Activated gamma-delta T cell treated with anti-CD3 and anti-CD28 coated beads, Interleukin-2, amount 50 U/mL, for 16 hours (primary cell): ENCODE measurements at regions not wholly inside any gene's neighbourhood (a gene's known extent, or its start where the extent isn't known, plus 50 kb on each side); places are given as distances from the start of the nearest gene placed in this dataset.

Source experiments
- DNase-seq: peaks from one replicate; pipeline ENCODE4 v3.0.0-alpha.2; 2020; ENCODE audit warnings: low read depth

DNA sequence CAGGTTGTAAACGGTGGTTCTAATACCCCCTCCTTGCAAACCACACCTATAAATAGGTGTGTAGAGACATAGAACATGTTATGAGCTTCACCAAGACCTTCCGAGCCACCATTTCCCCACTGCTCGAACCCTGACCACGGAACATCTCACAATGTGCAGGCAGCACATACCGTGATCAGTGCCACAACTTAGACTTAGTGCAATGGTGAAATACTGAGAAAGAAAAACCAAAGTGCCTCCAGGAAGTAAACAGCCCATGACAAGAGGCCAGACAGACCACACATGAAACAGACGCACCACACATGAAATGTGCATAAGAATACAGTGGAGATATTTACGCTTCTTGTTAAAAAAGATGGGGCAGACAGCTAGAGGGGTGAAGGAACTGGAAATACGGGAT lies 166.9 kb upstream of the CCND2 start:
- no peak for DNase-seq

GRCh38 chr12:4104722-4105244 lies 168.8 kb upstream of the CCND2 start:
- no peak for DNase-seq

- DNase-seq = no peak
Measured at GRCh38 chr12:4099276-4099675, 174.3 kb upstream of the CCND2 start.

GRCh38 chr12:4091016-4091743 lies 182.4 kb upstream of the CCND2 start:
- DNase-seq = no peak

- DNase-seq = no peak
Measured at GRCh38 chr12:4089956-4090355, 183.6 kb upstream of the CCND2 start.

- no peak for DNase-seq
Measured at GRCh38 chr12:4089121-4089606, 184.4 kb upstream of the CCND2 start.

- DNase-seq = no peak
Measured at GRCh38 chr12:4088451-4088850, 185.1 kb upstream of the CCND2 start.

DNA sequence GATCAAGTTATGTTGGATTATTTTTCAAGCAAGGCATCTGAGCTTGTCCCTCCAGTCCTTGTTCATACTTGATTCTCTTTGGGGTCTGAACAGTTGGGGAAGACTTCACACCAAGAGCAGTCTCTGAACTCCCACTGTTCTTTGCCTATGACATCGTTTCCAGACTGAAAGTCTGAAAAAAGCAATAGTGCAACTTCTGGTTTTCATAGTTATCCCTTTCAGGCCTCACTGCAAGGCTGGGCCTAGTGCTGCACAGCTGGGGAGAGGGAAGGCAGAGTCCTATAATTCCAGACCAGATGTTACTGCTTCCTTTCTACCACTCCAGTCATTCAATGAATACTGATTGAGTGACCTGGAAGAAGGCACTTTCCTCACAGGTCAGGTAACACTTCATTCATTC lies 187.1 kb upstream of the CCND2 start:
- DNase-seq = no peak

DNA sequence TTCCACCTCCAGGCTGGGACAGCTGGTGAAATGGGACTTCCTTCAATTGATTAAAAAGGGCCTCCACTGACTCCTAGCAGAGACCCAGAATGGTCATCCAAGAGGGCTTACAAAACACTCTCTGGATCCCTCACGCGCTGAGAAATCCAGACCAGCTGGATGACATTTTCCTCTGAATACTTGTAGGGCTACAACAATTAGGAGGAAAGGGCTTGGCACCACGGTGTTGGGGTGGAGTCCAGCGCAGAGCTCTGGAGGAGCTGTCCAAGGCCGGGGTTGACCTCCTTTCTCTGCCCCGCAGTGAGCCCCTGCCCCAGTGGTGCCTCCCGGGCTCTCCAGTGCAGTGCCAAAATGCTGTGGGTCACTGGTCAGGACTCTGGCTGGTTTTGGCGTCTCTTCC lies 189.0 kb upstream of the CCND2 start:
- no peak for DNase-seq

GRCh38 chr12:4082809-4083403 lies 190.7 kb upstream of the CCND2 start:
- no peak for DNase-seq

- no peak for DNase-seq
Measured at GRCh38 chr12:4080213-4080612, 193.3 kb upstream of the CCND2 start.

GRCh38 chr12:4074129-4074528 lies 199.4 kb upstream of the CCND2 start:
- no peak for DNase-seq

GRCh38 chr12:4069670-4070010 lies 196.4 kb upstream of the PARP11 start:
- DNase-seq = no peak

DNA sequence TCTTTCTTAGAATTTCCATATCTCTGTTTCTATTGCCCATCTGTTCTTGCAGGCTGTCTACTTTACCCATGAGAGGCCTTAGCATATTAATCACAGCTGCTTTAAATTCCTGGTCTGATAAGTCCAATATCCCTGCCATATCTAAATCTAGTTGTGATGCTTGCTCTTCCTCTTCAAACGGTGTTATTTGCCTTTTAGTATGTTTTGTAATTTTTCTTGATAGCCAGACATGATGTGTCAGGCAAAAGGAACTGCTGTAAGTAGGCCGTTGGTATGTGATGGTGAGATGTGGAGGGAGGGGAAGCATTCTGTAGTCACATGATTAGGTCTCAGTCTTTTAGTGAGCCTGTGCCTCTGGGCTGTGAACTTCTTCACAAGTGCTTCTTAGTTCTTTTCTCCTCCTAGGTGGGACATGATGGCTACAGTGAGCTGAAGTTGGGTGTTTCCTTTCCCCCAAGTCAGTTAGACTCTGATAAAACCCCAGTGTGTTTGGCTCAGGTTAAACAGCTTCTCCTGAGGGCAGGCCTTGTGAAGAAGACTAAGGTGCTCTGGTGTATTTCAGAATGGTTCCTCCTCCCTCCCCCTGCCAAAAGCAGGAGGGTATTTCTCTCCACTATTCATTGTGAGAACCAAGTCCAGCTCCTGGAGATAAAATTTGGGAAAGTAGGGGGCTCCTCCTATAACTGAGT lies 195.9 kb upstream of the PARP11 start:
- DNase-seq = no peak

DNA sequence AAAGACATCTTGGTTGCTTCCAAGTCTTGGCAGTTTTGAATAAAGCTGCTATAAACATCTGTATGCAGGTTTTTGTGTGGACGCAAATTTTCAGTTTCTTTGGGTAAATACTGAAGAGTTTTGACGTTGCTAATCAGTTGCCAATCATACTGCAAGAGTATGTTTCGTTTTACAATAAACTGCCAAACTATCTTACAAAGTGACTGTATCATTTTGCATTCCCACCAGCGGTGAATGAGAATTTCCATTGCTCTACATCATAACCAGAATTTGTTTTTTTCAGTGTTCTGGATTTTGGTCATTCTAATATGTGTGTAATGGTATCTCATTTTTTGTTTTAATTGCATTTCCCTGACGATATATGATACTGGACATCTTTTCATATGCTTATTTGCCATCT lies 190.8 kb upstream of the PARP11 start:
- no peak for DNase-seq

DNA sequence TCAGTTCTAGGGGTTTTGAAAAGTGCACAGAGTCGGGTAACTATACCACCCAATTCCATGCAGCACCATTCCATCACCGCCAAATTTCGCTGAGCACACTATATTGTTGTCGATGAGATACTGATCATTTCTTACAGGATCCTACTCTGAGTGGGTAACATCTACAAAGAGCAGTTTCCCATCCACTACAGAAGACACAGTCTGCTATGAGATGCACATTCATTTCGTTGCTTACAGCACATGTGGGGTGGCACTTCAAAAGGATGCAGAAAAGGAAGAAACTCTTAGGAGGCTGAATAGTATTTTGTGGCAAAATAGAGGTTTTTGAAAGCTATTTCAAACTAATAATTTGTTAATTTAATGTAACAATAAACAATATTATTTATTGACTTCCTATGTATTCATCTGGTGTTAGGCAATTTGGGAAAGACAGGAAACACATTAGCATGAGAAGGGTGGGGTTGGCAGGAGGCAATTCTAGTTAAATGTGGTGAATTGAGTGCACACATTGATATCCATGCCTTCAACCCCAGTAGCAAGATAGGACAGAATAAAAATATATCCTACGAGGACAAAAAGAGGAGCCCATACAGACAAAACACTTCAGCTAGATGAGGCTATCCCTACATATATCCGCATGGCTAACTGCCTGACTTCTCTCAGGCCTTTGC lies 186.8 kb upstream of the PARP11 start:
- DNase-seq = no peak

DNA sequence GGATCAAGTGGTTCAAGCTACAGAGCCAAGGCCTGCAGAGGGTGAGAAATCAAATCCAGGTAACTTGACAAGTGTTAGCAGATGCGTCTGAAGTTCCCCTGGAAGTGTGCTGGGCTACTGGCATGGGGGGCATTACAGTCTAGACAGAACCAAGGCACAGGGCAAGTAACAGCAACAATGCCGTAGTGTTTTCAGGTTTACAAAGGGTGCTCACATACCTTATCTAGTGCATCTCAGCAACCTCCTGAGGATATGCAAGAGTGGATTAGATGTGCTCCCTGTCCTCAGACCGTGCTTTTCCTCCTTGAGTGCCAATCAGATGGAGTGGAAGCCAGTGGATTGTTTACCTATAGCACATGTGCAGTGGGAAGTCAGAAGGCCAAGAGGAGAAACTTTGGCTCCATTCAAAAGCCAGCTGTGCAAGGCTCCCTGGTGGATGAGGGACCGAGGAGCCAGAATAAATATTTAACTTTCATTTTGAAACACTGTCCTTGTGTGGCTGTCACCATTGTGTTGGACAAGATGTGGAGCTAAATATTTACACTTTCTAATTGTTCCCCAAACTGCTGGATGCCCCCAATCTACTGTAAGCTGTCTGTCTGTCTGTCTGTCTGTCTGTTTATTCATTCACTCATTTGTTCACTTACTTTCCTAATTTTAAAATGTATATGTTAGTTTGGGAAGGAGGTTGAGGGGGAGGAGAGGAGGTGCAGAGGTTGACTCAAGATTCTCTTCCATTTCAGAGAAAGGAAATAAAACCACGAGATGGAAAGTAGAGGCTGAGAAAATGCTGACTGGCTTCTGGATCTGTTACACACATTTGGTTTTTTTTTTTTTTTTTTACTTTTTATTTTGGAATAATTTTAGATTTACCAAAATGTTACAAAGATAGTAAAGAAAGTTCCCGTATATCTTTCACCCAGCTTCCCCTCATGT lies 184.0 kb upstream of the PARP11 start:
- DNase-seq = no peak

DNA sequence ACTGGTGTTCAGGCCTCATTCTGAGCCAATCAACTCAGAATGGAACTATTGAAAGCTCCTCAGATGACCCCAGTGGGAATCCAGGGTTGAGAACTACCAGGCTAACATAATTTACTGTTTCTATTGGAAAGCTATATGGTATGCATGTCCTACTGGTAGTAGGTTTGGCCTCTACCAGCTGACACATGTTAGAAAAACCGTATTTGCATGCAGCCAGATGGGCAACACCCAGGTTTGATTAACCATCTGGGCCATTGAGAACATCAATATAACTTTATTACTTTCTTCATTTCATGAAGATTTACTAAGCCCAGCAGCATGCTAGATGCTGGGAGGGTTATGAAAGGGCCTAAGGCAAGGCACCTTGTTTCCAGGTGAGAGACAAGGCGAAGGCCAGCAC lies 181.4 kb upstream of the PARP11 start:
- no peak for DNase-seq

GRCh38 chr12:4052691-4053090 lies 179.5 kb upstream of the PARP11 start:
- no peak for DNase-seq

DNA sequence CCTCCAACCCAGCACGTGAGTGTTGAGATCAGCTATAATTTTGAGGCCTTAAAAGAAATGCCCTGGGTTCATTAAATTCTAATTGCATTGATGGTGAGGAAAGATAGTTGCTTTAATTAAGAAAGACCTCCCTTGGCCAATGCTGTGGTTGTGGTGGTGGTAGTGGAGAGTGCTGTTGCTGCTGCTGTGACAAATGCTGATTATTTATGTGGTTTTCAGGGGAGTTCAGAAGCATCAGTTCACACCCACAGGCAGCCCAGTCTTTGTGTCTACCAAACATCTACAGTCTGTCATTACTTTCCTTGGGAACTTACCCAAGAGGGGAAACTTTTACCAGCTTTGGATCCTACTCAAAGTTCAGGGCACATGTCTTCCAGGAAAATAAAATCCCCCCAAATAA lies 178.4 kb upstream of the PARP11 start:
- DNase-seq = no peak

GRCh38 chr12:4050340-4050739 lies 177.1 kb upstream of the PARP11 start:
- DNase-seq = no peak
